ENCODE measurements at regions not wholly inside any gene's neighbourhood (a gene's known extent, or its start where the extent isn't known, plus 50 kb on each side); places are given as distances from the start of the nearest gene placed in this dataset.
"Not testable (repeated sequence)": the region's sequence is repeated elsewhere in the genome, so short reads cannot be mapped to it uniquely, and the experiment has no call there.

GRCh38 chr2:118607641-118608040 is 239.8 kb downstream of the EN1 start:
- no peak for DNase-seq

DNA sequence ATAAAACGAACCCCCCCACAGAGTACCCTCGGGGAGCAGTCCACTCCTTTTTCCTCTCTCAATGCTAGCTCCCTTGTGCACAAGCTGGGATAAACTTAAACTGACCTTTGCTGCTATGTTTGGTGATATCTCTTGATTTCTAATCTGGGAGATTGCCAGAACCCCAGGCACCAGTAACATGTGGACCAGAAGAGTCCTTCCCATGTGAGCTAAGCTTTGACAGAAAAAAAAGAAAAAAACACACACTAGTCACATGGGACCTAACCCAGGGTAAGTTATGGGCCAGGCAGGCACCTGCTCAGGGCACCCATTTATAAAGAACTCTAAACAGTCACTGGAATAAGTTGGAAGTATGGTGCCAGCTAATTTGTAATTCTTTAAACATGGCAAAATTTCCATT is 242.6 kb downstream of the EN1 start:
- no peak for DNase-seq

DNA sequence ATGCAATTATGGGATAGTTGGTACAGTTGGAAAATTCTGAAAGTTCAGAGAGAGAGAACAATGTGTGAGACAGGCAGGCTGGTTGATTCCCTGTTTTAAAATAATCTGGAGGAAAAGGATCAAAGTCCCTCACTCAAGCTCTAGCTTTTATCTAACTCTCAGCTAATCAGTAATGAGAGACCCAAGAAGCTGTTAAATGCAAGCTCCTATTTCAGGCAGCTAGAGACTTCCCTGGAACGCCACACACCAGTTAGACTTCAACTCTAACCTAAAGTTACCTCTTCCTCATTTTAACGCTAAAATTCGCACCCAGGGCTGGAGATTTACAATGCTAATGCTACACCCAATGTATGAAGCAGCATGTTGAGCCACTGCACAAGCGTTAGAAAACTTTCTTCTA is 243.1 kb downstream of the EN1 start:
- DNase-seq = no peak

DNA sequence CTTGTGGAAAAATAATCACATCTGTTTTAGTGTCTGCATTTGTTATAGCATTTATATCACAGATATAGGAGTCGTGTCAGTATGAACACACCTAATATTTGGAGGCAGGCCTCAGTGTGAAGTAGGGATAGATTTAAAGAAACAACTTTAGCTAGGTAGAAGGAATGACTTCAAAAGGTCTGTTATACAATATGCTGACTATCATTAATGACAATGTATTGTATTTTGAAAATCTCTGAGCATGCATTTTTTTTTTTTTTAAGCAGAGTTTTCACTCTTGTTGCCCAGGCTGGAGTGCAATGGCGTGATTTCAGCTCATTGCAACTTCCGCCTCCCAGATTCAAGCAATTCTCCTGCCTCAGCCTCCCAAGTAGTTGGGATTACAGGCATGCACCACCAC is 248.3 kb downstream of the EN1 start:
- DNase-seq = no peak

DNA sequence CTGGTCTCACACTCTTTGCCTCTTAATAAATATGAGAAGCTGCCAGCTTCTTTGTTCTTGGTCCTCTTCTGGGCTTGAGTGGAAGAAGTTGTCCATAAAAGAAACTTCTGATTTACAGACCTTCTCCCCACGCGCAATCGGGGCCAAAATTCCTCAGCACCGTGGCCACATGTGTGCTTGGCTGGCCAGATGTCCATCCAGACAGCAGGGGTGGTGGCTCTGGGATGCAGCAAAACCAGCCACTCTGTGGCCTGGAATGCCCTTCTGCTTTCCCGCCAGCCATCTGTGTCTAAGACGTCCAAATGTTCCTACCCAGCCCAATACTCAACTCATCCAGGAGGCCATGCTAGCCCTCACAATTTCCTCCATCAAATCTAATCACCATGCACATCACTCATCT is 250.8 kb downstream of the EN1 start:
- DNase-seq = no peak

- DNase-seq = no peak
Measured at GRCh38 chr2:118593257-118593656, 254.2 kb downstream of the EN1 start.

DNA sequence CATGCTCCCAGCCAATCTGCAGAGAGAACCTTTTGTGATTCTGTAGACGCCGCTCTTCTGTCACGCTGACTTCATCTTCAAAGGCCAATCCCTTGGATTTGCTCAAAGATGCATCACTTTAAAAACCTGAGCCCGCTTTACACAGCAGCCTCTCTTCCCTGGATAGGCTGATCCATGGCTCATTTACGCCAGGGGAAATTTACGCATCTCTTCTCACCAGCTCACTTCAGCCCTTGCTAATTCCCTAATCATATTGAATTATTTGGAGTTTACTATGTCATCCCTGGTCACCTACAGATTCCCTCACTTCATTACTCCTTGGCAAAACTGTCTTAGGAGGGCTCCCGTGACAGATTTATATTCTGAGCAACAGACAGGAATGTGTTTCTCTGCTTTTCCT is 256.2 kb downstream of the EN1 start:
- DNase-seq = no peak

DNA sequence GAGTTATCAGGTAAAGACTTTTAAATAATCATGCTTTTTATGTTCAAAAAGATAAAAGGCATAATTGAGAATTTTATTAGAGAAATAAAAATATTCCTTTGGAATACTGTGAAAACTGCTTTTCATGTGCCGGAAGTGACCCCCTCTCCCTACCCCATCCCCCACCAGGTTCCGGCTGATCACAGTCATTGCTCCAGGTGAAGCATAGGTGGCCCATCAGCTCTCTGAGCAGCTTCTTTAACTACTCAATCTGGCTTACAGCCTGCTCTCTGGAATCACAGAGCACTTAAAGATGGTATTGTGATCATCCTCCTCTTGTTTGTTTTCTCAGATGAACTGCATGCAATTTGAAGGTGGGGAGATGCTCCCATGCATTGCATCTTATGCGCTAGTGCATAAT is 257.7 kb downstream of the EN1 start:
- no peak for DNase-seq

DNA sequence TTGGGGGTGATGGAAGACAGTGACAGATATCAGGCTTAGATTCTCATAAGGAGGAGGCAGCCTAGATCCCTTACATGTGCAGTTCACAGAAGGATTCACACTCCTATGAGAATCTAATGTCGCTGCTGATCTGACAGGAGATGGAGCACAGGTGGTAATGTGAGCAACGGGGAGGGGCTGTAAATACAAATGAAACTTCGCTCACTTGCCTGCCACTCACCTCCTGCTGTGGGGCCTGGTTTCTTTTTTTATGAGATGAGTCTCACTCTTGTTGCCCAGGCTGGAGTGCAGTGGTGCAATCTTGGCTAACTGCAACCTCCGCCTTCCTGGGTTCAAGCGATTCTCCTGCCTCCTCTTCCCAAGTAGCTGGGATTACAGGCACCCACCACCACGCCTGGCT is 258.6 kb downstream of the EN1 start:
- no peak for DNase-seq

GRCh38 chr2:118586312-118586711 is 261.1 kb downstream of the EN1 start:
- no peak for DNase-seq

DNA sequence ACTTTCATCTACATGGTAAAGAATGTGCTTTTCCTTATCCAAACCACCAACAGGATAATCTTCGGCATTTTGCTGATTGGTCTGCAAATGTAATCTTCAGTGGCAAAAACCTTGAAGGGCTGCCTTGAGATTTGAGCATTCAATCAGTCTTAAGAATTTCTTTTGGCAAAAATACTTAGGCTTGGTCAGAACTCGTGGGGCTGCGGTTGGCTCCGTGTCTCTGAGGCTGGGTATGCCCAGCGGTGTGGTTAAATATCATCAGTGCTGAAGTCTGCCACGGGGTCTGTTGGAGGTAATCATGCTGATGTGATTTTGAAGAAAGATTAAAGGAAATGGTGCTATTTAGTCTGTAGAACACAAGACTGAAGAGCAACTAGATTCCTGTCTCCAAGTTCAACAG is 262.6 kb downstream of the EN1 start:
- no peak for DNase-seq

- DNase-seq = peak in 1 of 2 experiments; percentile 43
Measured at GRCh38 chr2:118584062-118584749, 263.2 kb downstream of the EN1 start.

DNA sequence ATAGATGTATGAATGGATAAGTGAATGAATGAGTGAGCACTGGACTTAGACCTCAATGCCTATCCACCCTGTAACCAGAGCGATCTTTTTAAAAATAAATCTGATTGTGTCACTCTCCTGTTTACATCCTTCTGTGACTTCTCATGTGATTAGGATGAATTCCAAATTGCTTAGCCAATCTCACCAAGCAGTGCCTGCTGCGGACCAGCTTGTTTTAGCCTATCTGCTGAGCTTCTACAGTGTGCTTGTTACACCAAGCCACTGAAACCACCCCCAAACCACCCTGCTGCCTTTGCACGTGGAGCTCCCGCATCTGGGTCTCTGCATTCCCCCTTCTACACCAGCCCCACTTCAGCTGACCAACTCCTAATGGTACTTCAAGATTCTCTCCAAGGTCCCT is 265.4 kb downstream of the EN1 start:
- DNase-seq = no peak

DNA sequence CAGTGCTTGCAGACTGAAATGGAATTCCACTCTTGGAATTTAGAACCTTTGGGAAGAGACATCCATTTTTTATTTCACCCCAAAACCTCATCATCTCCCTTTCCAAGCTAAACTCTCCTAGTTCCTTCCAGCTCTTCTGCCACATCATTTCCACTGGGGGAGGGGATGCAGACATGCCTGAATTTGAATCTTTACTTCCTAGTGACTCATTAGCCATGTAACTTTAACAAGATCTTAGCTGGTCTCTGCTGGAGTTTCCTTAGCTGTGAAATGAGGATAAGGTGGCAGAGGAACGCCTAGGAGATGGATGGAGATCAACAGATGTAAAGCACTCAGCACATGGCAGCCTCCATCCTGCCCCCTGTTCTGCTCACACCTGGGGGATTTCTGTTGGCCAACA is 266.8 kb downstream of the EN1 start:
- DNase-seq = no peak

- no peak for DNase-seq
Measured at GRCh38 chr2:118580107-118580506, 267.3 kb downstream of the EN1 start.

DNA sequence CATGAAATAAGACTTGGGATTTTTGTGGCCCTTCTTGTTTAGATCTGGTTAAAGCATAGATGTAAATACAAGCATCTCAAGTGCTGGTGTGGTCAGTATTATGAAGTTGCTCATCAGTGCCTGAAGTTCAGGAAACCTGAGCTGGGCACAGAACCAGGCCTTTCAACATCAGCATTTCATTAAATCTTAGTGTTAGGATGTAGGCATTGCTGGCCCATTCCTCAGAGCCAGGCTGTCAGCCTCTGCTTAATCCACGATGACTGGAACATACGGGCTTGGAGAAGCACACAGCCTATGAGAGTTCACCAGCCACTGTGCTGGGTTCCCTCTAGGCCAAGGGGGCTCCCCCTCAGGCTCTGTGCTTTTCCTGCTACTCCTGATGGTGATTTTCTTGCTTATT is 270.2 kb downstream of the EN1 start:
- DNase-seq = no peak

DNA sequence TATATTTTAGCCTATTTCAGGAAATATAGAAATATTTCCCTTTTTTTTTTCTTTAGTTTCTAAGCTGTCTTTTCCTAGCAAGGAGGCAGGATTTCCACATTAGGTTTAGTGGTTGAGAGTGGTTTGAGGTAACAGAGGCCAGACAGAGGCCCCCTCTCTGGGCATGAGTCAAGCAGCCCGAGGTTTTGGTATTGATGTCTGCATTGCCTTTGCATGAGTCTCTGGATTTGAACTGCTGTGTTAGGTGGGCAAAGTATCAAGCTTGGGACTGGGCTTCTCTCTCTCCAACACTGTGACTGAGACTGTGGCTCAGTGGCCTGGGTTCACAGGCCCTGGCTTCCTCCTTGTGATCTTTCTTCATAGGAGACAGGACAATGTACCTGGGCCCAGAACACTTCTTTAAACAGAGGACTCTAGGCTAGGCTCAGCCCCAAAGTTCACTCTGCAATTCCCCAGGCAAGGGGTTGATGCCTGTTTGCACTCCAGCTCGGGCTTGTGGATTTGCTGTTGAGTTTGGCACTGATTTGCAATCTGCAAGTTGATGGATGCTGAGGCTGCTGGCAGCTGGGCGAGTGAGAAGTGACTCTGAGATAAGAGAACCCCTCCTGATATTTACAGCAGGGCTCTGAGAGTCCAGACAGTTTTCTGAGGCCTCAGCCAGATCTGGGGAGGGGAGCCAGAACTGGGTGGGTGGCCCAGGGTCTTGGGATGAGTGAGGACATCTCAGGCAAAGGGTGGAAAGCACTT is 271.2 kb downstream of the EN1 start:
- no peak for DNase-seq

DNA sequence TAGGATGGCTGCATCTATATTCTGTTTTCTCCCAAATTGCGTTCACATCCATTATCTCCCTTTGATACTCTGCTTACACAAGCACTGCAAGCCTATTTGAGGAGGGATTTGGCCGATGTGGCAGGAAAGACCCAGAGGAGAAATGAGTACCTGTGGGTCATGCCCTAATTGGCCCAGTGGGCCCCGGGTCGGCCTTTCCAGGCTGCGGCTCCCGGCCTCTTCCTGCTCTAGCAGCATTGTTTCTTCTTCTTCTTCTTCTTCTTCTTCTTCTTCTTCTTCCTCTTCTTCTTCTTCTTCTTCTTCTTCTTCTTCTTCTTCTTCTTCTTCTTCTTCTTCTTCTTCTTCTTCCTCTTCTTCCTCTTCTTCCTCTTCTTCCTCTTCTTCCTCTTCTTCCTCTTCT is 275.1 kb downstream of the EN1 start:
- not testable (repeated sequence) for DNase-seq

- DNase-seq = no peak
Measured at GRCh38 chr2:118569876-118570535, 277.4 kb downstream of the EN1 start.

DNA sequence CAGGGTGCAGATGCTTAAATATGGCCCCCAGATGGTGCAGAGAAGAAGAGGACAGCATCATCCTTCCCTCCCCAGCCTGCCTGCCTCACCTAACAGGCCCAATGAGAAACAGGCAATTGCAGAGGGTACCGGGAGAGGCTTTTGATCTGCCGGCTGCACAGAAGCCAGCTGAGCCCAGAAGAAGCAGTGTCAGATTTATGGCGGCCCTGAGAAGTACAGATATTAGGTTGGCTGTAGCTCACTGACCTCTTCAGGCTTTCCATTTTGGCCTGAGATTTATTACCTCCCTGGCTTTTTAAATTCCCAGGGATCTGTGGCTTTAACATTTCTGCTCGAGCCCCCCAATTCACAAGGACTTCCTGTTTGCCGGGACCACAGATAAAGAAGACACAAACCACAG is 278.7 kb downstream of the EN1 start:
- DNase-seq = no peak

GRCh38 chr2:118565786-118566540 is 281.5 kb downstream of the EN1 start:
- no peak for DNase-seq

DNA sequence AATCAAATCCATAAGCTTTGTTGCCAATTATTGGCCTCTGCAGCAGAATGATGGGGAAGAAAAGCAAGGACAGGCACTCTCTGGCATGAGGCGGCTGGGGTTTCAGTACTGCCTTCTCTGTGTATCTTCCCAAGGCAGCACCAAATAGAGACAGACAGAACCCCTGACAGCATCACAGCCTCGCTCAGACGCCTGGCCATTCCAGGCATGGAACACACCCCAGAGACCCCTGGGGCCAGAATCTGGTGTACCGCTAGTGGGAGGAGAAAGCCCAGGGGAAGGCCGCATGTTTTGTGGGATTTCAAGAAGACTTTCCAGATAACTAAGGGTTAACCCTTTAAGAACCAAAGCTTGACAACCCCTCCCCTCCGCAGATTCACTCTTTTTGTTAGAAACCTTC is 282.1 kb downstream of the EN1 start:
- DNase-seq = no peak

GRCh38 chr2:118562144-118562543 is 285.3 kb downstream of the EN1 start:
- DNase-seq = no peak

- no peak for DNase-seq
Measured at GRCh38 chr2:118558846-118559245, 288.6 kb downstream of the EN1 start.

Measured in NCI-H526 (cell line).